ENCODE measurements at regions not wholly inside any gene's neighbourhood (a gene's known extent, or its start where the extent isn't known, plus 50 kb on each side); places are given as distances from the start of the nearest gene placed in this dataset.

GRCh38 chr11:129743112-129743815, 72.4 kb upstream of the TMEM45B start:
- ChIA-PET CTCF (ENCODE audit: low intra/inter-chr PET ratio) (no interaction called here), POLR2A (no interaction called here)
- ATAC-seq = no peak
- no TSS peak for BruUV-seq (replicated peaks)
- Histone ChIP-seq H3K79me2 (ENCODE audit: control insufficient read depth, insufficient read depth, low read length) (no peaks in the 10 kb centered on the region), H3K27ac (ENCODE audit: extremely low read depth, low read depth, low read length) (no peak overlapping the region), H2AFZ (ENCODE audit: low read depth, low read length) (no peak overlapping the region), H3K9me3 (replicated peaks; ENCODE audit: control insufficient read depth, insufficient read depth, low read depth, low read length) (no peaks in the 10 kb centered on the region), H3K9me1 (ENCODE audit: control insufficient read depth, insufficient read depth, low read length) (no peaks in the 10 kb centered on the region), H3K4me2 (ENCODE audit: insufficient read depth, low read length) (no peak overlapping the region), H3K4me3 (no peak overlapping the region), H3K27me3 (ENCODE audit: control insufficient read depth in 2 of 2, insufficient read depth in 2 of 2, low read length in 2 of 2) (peaks cover 16 to 32% of the 10 kb centered on the region in 2 experiments; a peak in 4 of 5 replicates), H3K36me3 (ENCODE audit: control insufficient read depth, insufficient read depth, low read length) (no peaks in the 10 kb centered on the region), H3K9ac (ENCODE audit: insufficient read depth in 1 of 2, low read depth in 2 of 2, low read length in 2 of 2) (no peak overlapping the region), H3K4me1 (replicated peaks in 1 of 2; ENCODE audit: control insufficient read depth in 2 of 2, insufficient read depth in 2 of 2, low read length in 2 of 2) (no peaks in the 10 kb centered on the region), H4K20me1 (replicated peaks; ENCODE audit: control insufficient read depth, insufficient read depth, low read length) (no peaks in the 10 kb centered on the region)
- intact Hi-C loops (cut with micrococcal nuclease) = no loop called here
- in situ Hi-C loops (cut with MboI) = no loop called here
- no peak for DNase-seq (ENCODE audit: extremely low read depth in 1 of 4, low spot score in 3 of 4)
- no peak for FAIRE-seq
- TF ChIP-seq LCOR (CRISPR knock-in tag; IDR thresholded peaks at IDR 0.05) (no peak), POLR3A (IDR thresholded peaks at IDR 0.05; ENCODE audit: borderline replicate concordance, extremely low read depth, insufficient read depth, insufficient read length) (no peak), HNRNPLL (IDR thresholded peaks at IDR 0.05; ENCODE audit: low read depth, low read length, poor library complexity, severe bottlenecking) (no peak), DEAF1 (CRISPR knock-in tag; IDR thresholded peaks at IDR 0.05) (no peak), CBX1 (IDR thresholded peaks at IDR 0.05; ENCODE audit: low read depth) (no peak), CHD4 (IDR thresholded peaks at IDR 0.05; ENCODE audit: insufficient read depth, insufficient replicate concordance, low read depth, low read length, poor library complexity, severe bottlenecking) (no peak), ZBTB43 (CRISPR knock-in tag; IDR thresholded peaks at IDR 0.05) (no peak), NFIC (IDR thresholded peaks at IDR 0.05) (no peak), SUPT5H (IDR thresholded peaks at IDR 0.05) (no peak), BDP1 (IDR thresholded peaks at IDR 0.05; ENCODE audit: insufficient read depth, insufficient read length) (no peak), CREB1 (IDR thresholded peaks at IDR 0.05) (no peak), CREB1 (CRISPR knock-in tag; IDR thresholded peaks at IDR 0.05) (no peak), CHD1 (IDR thresholded peaks at IDR 0.05; ENCODE audit: low read length) (no peak), SMAD2 (IDR thresholded peaks at IDR 0.05; ENCODE audit: low read depth, low read length) (no peak), CSDE1 (IDR thresholded peaks at IDR 0.05) (no peak), ARID2 (IDR thresholded peaks at IDR 0.05) (no peak)
- WGBS (ENCODE audit: insufficient coverage, low coverage, missing lambda C conversion rate) = under 1% methylated on average over 24 of the region's 25 CpGs

All from K562 (cell line).